Immature natural killer cell (primary cell): ENCODE measurements at regions not wholly inside any gene's neighbourhood (a gene's known extent, or its start where the extent isn't known, plus 50 kb on each side); places are given as distances from the start of the nearest gene placed in this dataset.

Experiments used
- DNase-seq, 3 donors: peaks; one replicate each; pipeline ENCODE4 v3.0.0; 2022; ENCODE audit warnings: mixed read lengths in 1 of 3
- H3K27ac Mint-ChIP-seq, 6 donors: one replicate each; pipeline ENCODE4 v1.8.0; 2020; ENCODE audit warnings: mixed read lengths in 6 of 6, mild to moderate bottlenecking in 5 of 6, inconsistent platforms in 4 of 6, moderate library complexity in 3 of 6
- H3K27me3 Mint-ChIP-seq, 3 donors: one replicate each; pipeline ENCODE4 v1.8.0; 2020 to 2021; ENCODE audit warnings: low read depth in 3 of 3, mild to moderate bottlenecking in 3 of 3, mixed read lengths in 3 of 3, moderate library complexity in 3 of 3, inconsistent platforms in 1 of 3
- H3K36me3 Mint-ChIP-seq, 3 donors: one replicate each; pipeline ENCODE4 v1.8.0; 2020; ENCODE audit warnings: mixed read lengths in 3 of 3, inconsistent platforms in 2 of 3, mild to moderate bottlenecking in 2 of 3
- H3K4me1 Mint-ChIP-seq, 2 donors: one replicate each; pipeline ENCODE4 v1.8.0; 2020; ENCODE audit warnings: inconsistent platforms in 2 of 2, mild to moderate bottlenecking in 2 of 2, mixed read lengths in 2 of 2, moderate library complexity in 1 of 2
- H3K4me3 Mint-ChIP-seq, 5 donors: one replicate each; pipeline ENCODE4 v1.8.0; 2020; ENCODE audit warnings: mild to moderate bottlenecking in 5 of 5, mixed read lengths in 5 of 5, inconsistent platforms in 3 of 5, moderate library complexity in 3 of 5
- H3K9me3 Mint-ChIP-seq, 6 donors: one replicate each; pipeline ENCODE4 v1.8.0; 2020; ENCODE audit warnings: mild to moderate bottlenecking in 6 of 6, mixed read lengths in 6 of 6, inconsistent platforms in 4 of 6, moderate library complexity in 3 of 6

GRCh38 chr15:66832664-66833063 lies 130.6 kb downstream of the SMAD6 start:
- H3K27ac Mint-ChIP-seq: no peak overlapping the region

DNA sequence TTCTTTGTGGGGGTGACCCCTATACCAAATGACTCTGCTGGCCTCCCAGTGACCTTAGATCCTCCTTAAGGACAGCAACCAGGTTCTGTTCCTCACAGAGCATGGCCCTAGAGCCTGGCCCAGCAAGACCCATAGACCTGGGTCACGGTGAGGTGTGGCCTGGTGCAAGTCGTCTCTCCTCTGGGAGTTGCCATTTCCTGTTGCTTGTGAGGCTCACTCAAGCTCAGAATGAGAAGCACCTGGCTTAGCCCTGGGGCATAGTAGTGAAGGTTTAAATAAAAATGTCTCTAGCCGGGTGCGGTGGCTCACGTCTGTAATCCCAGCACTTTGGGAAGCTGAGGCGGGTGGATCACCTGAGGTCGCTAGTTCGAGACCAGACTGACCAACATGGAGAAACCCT lies 131.3 kb downstream of the SMAD6 start:
- no peak for DNase-seq

More at GRCh38 chr15:66832664-66833063, 130.6 kb downstream of the SMAD6 start:
- Mint-ChIP-seq H3K27me3 (peaks cover 2 to 4% (median 2%) of the 10 kb centered on the region in 3 donors), H3K4me3 (no peak overlapping the region), H3K36me3 (no peaks in the 10 kb centered on the region), H3K9me3 (no peaks in the 10 kb centered on the region), H3K4me1 (no peaks in the 10 kb centered on the region)
- DNase-seq: no peak

DNA sequence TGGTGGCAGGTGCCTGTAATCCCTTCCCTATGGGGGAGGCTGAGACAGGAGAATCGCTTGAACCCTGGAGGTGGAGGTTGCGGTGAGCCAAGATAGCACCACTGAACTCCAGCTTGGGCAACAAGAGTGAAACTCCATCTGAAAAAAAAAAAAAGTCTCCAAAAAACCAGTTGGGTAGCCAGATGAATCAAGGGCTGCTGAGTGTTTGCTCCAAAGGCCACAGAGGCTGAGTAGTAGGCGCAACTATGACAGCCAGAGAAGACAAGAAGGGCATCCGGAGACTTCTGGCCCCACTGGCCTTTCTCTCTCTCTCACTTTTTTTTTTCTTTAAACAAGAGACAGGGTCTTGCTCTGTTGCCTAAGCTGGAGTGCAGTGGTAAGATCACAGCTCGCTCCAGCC lies 131.8 kb downstream of the SMAD6 start:
- DNase-seq: no peak
- no peak overlapping the region for H3K4me3 Mint-ChIP-seq
- H3K27ac Mint-ChIP-seq: no peak overlapping the region
- H3K4me1 Mint-ChIP-seq: no peaks in the 10 kb centered on the region
- peaks cover 2 to 4% (median 2%) of the 10 kb centered on the region in 3 donors for H3K27me3 Mint-ChIP-seq
- no peaks in the 10 kb centered on the region for H3K9me3 Mint-ChIP-seq
- no peaks in the 10 kb centered on the region for H3K36me3 Mint-ChIP-seq

More for the DNA sequence above, 131.3 kb downstream of the SMAD6 start:
- no peaks in the 10 kb centered on the region for H3K36me3 Mint-ChIP-seq
- no peak overlapping the region for H3K4me3 Mint-ChIP-seq
- H3K4me1 Mint-ChIP-seq: no peaks in the 10 kb centered on the region
- H3K27me3 Mint-ChIP-seq: peaks cover 2 to 4% (median 2%) of the 10 kb centered on the region in 3 donors
- H3K9me3 Mint-ChIP-seq: no peaks in the 10 kb centered on the region
- H3K27ac Mint-ChIP-seq: no peak overlapping the region

DNA sequence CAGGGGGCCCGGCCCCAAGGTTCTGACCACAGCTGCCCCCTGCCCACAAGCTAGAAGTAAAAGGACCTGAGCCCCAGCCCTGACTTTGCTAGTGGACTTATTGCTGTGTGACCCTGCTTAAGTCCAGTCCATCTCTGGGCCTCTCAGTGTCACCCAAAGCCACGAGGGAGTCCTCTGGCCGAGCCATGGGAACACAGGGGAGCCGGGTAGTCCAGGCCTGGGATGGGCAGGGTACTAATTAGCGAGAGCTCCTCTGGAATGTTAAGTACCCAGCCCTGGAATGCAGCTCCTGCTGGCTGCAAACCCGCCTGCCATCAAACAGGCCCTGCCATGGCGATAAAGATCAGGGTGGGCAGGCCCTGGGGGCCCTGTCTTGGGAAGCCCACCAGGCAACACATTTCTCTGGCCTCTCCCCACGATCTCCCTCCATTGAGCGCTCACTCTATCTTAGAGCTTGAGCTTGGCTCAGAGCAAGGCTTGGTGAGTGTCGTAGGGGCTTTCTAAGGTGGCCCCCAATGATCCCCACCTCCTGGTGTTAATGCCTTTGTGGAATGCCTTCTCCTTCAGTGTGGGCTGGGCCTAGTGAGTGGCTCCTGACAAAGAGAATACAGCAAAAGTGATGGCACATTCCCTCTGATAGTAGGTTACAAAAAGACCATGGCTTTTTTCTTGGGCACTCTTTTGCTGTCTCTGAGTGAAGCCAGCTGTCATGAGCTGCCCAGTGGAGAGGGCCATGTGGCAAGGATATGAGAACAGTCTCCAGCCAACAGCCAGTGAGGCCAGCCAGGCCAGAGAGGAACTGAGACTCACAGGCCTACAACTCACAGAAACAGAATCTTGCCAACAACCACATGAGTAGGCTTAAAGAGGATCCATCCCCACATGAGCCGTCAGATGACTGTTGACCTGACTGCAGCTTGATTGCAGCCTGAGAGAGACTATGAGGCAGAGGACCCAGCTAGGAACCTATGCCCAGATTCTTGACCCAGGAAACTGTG lies 133.1 kb downstream of the SMAD6 start:
- Mint-ChIP-seq H3K27me3 (peaks cover 2 to 4% (median 4%) of the 10 kb centered on the region in 3 donors), H3K36me3 (no peaks in the 10 kb centered on the region), H3K9me3 (no peaks in the 10 kb centered on the region), H3K4me1 (no peaks in the 10 kb centered on the region), H3K27ac (no peak overlapping the region), H3K4me3 (no peak overlapping the region)
- no peak for DNase-seq

DNA sequence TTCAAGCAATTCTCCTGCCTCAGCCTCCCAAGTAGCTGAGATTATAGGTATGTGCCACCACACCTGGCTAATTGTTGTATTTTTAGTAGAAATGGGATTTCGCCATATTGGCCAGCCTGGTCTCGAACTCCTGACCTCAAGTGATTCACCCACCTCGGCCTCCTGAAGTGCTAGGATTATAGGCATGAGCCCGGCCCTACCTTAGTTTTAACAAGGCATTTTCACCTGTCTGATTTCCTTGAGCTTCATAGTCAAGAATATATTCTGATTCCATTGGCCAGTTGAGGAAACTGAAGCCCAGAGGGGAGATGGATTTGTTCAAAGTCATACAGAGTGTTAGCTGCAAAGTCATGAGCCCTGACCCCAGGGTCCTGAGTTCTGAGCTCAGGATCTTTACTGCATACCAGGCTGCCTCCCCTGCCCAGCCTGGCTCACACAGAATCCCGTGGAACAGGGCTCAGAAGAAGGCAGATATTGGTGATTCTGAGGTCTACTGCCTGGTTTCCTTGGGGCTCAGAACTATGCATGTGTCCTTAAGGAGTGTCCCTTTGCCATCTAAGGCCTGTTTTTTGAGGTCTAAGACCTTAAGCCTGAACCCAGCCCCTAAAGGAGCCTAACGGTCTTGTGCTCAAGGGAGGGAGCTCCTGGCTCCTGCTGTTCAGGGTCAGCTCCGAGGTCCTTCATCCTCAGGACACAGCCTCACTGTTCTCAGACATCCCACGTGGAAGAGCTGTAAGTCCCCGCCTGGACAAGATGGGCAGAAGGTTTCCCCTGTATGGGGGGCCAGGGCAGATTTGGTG lies 134.4 kb downstream of the SMAD6 start:
- Mint-ChIP-seq H3K27me3 (peaks cover 0 to 9% (median 3%) of the 10 kb centered on the region in 3 donors), H3K36me3 (peaks cover 0 to 4% (median 0%) of the 10 kb centered on the region in 3 donors), H3K4me1 (no peaks in the 10 kb centered on the region), H3K9me3 (no peaks in the 10 kb centered on the region), H3K27ac (no peak overlapping the region), H3K4me3 (no peak overlapping the region)
- no peak for DNase-seq

- Mint-ChIP-seq H3K9me3 (peaks cover 0 to 1% (median 0%) of the 10 kb centered on the region in 6 donors), H3K4me3 (no peak overlapping the region), H3K27ac (no peak overlapping the region), H3K4me1 (peaks cover 0 to 4% of the 10 kb centered on the region in 2 donors), H3K27me3 (peaks cover 0 to 12% (median 11%) of the 10 kb centered on the region in 3 donors), H3K36me3 (peaks cover 0 to 4% (median 0%) of the 10 kb centered on the region in 3 donors)
- DNase-seq: no peak
These were observed 136.2 kb downstream of the SMAD6 start for GRCh38 chr15:66838202-66838601.

GRCh38 chr15:66838671-66839239 lies 136.7 kb downstream of the SMAD6 start:
- no peak overlapping the region for H3K4me3 Mint-ChIP-seq
- H3K27me3 Mint-ChIP-seq: peaks cover 2 to 16% (median 15%) of the 10 kb centered on the region in 3 donors
- H3K4me1 Mint-ChIP-seq: peaks cover 0 to 4% of the 10 kb centered on the region in 2 donors
- peaks cover 0 to 4% (median 0%) of the 10 kb centered on the region in 3 donors for H3K36me3 Mint-ChIP-seq
- peaks cover 0 to 1% (median 0%) of the 10 kb centered on the region in 6 donors for H3K9me3 Mint-ChIP-seq
- no peak overlapping the region for H3K27ac Mint-ChIP-seq
- DNase-seq: no peak

- DNase-seq: no peak
- peaks cover 0 to 4% of the 10 kb centered on the region in 2 donors for H3K4me1 Mint-ChIP-seq
- H3K27me3 Mint-ChIP-seq: peaks cover 3 to 21% (median 15%) of the 10 kb centered on the region in 3 donors
- H3K4me3 Mint-ChIP-seq: no peak overlapping the region
- H3K27ac Mint-ChIP-seq: no peak overlapping the region
- H3K9me3 Mint-ChIP-seq: peaks cover 0 to 1% (median 0%) of the 10 kb centered on the region in 6 donors
- H3K36me3 Mint-ChIP-seq: peaks cover 0 to 4% (median 0%) of the 10 kb centered on the region in 3 donors
These were observed 137.6 kb downstream of the SMAD6 start for GRCh38 chr15:66839506-66840112.

DNA sequence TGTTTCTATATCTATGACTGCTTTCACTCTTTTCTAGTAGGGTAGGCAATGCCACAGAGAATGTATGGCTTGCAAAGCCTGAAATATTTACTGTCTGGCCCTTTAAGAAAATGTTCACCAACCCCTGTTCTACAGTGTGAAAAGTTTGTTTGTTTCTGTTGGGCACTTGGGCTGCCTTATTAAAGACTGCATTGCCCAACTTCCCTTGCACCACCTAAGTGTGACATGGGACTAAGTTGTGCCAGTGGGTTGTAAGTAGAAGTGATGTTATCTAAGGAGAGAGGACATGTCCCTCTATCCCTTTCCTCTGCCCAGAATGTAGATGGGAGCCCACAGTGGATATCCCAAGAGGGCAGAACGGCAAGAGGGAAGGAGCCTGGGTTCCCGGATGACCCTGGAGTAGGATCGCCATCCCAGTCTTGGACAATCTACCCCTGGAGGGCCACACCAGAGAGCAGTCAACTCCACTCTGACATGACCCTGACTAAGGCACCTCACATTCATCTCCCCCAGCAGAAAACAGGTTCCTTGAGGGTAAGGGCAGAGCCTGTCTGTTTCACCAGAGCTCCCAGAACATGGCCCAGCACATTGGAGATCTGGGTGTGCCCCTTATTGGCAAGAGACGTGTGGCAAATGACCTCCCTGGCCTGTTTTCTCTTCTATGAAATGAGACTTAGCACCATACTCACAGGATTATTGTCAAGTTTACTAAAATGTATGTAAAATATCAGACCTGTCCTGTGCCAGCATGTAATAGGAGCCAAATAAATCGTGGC lies 138.8 kb downstream of the SMAD6 start:
- no peak for DNase-seq
- peak overlapping the region in 3 of 5 donors; percentile 13 to 38 (median 37) for H3K4me3 Mint-ChIP-seq
- peaks cover 0 to 4% (median 0%) of the 10 kb centered on the region in 3 donors for H3K36me3 Mint-ChIP-seq
- H3K27me3 Mint-ChIP-seq: peaks cover 5 to 21% (median 15%) of the 10 kb centered on the region in 3 donors
- H3K4me1 Mint-ChIP-seq: peaks cover 0 to 4% of the 10 kb centered on the region in 2 donors
- H3K27ac Mint-ChIP-seq: peak overlapping the region in 1 of 6 donors; percentile 11
- peaks cover 0 to 1% (median 0%) of the 10 kb centered on the region in 6 donors for H3K9me3 Mint-ChIP-seq

DNA sequence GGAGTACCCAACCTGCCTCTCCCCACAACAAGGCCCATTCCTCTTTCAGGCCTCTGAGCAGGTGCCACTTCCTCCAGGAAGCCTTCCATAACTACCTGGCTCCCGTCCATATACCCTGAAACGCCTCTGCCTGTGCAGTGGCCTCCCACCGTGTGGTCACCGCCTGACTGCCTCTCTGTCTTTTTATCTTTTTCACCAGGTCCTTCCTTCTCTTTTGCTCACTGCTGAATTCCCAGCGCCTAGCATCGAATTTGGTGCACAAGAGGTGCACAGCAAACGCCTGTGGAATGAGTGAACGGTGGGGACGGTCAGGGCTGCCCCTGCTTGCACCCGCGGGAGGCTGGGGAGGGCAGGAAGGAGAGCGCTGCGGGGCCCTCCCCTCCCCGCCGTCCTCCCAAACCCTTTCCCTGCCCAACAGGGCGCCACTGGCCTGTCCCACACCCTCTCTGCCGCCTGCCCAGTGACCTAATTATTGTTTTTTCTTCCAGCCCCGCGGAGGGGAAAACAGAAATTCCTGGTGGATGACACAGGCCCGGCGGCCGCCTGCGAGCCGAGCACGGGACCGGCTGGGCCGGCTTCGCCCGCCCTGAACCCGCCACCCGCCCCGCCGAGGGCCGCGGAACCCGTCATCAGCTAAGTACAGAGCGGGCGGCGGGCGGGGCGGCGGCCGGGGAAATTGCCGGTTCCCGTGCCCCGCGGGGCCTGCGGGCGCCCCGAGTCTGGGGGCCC lies 140.1 kb downstream of the SMAD6 start:
- Mint-ChIP-seq H3K27me3 (peaks cover 5 to 21% (median 15%) of the 10 kb centered on the region in 3 donors), H3K9me3 (peaks cover 0 to 1% (median 0%) of the 10 kb centered on the region in 6 donors), H3K27ac (no peak overlapping the region), H3K36me3 (peaks cover 0 to 4% (median 0%) of the 10 kb centered on the region in 3 donors), H3K4me1 (peaks cover 0 to 4% of the 10 kb centered on the region in 2 donors), H3K4me3 (peak overlapping the region; percentile 15 to 69 (median 41))
- DNase-seq: no peak

DNA sequence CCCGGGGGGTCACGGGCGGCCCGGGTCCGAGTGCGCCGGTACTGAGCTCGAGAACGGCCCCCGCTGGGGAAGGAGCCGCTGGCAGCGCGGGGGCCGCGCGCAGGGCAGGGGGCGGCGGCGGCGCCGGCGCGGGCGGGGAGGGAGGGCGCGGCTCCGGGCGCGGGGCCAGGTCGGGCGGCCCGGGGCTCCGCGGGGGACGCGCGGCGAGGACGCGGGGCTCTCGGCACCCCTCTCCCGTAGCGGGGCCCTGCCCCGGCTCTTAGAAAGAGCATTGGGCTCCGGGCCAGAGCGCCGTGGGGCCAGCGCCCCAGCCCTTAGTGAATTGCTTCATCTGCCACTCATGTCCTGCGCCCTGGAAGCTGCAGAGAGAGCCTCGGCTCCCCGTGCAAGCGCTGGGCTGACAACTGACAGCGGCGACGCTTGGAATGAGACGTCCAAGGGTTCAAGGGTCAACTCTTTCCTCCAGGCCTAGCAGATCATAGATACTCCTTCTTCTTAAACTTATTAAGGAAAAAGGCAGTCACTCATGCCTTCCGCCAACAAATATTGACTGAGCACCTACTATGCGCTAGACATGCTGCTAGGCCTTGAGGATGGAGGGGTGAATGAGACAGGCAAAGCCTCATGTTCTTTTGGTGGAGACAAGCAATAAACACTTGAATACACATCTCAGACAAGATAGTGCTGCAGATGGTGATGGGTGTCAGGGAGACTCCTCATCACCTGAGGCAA lies 140.8 kb downstream of the SMAD6 start:
- H3K27ac Mint-ChIP-seq: no peak overlapping the region
- peaks cover 0 to 4% of the 10 kb centered on the region in 2 donors for H3K4me1 Mint-ChIP-seq
- peaks cover 0 to 4% (median 0%) of the 10 kb centered on the region in 3 donors for H3K36me3 Mint-ChIP-seq
- no peak for DNase-seq
- peaks cover 5 to 21% (median 15%) of the 10 kb centered on the region in 3 donors for H3K27me3 Mint-ChIP-seq
- peaks cover 0 to 1% (median 0%) of the 10 kb centered on the region in 6 donors for H3K9me3 Mint-ChIP-seq
- H3K4me3 Mint-ChIP-seq: peak overlapping the region; percentile 34 to 71 (median 44)
